VCaP (cell line): ENCODE measurements at regions not wholly inside any gene's neighbourhood (a gene's known extent, or its start where the extent isn't known, plus 50 kb on each side); places are given as distances from the start of the nearest gene placed in this dataset.

ENCODE experiments used
- H3K27ac ChIP-seq: fragments of 450-650 bp; 2 replicates; pipeline ENCODE4 v1.5.1; 2017
- TF ChIP-seq, protein P1 (sequence below): fragments of 450-650 bp; conservative IDR thresholded peaks from 2 replicates; pipeline ENCODE4 v1.5.1; 2017; ENCODE audit warnings: mild to moderate bottlenecking, moderate library complexity

DNA sequence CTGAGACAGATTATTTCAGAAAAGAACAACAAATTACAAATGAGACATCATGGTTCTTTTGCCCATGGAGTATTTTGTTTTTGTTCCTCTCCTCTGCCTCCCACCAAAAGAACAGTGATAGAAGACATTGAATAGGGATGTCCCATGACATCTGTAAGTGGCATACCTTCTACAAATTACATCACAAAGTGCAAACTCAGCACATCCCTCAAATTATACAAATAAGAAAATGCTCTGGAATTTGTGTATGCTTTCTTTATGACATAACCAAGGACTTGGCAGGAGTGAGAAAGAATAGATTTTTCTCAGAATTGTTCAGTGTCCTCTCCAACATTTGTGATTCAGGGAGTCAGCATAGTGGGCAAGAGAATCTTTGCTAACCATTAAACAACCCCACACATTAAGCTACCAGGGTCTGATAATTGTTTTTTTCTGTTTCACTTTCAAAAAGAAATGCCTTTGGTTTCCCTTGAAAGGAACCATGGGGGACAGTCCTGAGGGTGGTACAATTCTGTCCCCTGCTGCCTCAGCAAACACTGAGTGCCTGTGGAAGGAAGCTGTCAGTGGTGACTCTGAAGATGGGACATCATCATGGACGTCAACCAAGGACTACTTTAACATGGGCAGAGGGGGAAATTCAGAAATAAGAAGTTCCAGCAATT is 430.3 kb downstream of the AASDHPPT start:
- TF ChIP-seq, protein P1, sequence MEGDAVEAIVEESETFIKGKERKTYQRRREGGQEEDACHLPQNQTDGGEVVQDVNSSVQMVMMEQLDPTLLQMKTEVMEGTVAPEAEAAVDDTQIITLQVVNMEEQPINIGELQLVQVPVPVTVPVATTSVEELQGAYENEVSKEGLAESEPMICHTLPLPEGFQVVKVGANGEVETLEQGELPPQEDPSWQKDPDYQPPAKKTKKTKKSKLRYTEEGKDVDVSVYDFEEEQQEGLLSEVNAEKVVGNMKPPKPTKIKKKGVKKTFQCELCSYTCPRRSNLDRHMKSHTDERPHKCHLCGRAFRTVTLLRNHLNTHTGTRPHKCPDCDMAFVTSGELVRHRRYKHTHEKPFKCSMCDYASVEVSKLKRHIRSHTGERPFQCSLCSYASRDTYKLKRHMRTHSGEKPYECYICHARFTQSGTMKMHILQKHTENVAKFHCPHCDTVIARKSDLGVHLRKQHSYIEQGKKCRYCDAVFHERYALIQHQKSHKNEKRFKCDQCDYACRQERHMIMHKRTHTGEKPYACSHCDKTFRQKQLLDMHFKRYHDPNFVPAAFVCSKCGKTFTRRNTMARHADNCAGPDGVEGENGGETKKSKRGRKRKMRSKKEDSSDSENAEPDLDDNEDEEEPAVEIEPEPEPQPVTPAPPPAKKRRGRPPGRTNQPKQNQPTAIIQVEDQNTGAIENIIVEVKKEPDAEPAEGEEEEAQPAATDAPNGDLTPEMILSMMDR: no peak
- H3K27ac ChIP-seq: no peak overlapping the region

DNA sequence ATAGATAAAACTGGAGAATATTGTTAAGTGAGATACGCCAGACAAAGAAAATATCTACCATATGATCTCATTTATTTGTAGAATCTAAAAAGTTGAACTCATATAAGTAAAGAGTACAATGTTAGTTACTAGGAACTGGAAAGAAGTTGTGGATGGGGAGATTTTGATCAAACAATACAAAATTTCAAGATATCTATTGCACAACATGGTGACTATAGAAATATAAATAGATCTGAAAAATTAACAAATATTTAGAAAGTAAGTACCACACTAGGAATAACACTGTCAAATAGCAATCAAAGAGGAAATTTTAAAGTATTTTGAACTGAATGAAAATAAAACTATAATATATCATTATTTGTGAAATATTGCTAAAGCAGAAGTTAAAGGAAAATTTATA is 437.2 kb downstream of the AASDHPPT start:
- TF ChIP-seq, protein P1: no peak

DNA sequence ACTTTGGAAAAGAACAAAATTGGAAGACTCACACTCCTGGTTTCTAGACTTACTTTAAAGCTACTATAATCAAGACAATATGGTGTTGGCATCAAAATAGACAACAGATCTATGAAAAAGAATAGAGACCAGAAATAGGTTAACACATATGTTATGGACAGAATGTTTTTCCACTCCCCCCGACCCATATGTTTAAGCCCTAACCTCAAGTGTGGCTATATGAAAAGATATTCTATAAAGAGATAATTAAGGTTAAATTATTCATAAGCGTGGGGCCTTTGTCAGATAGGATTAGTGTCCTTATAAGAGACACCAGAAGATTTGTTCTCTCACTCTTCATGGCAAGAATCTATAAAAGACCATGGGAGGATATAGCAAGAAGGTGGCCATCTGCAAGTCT is 440.0 kb downstream of the AASDHPPT start:
- TF ChIP-seq, protein P1: no peak
- H3K27ac ChIP-seq: no peak overlapping the region

More for the DNA sequence above, 437.2 kb downstream of the AASDHPPT start:
- no peak overlapping the region for H3K27ac ChIP-seq

DNA sequence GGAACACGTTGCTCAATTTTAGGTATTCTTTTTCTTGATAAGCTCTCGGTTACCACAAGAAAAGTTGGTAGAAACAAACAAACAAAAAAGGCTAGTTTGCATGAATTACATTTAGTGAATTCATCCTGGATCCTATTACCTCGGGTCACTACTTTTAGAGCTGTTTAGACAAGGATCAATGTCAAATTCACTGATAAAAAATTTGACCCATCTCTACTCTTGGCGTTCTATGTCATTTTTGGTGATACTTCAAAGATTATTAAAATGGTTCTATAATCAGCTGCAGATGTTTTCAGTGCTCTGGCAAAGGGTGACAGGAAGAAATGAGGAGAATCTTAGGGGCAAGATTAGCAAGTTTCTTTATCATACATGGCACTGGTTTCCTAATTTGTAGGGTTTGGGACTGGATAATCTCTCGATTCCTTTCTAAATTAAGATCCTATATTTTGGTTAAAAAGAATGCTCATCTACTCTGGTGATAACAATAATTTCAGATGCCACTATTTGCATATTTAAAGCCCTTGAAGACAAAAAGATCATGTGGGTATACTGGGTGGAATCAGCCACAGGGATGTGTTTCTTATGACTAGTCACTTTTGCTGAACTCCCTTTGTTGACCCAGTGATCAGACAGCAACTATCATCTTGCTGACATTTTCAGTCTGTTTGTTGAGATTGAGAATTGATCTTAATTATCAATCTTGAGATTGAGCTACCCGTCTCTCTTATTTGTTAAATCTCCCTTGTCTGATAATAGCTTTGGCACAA is 442.9 kb downstream of the AASDHPPT start:
- no peak overlapping the region for H3K27ac ChIP-seq
- TF ChIP-seq, protein P1: no peak

DNA sequence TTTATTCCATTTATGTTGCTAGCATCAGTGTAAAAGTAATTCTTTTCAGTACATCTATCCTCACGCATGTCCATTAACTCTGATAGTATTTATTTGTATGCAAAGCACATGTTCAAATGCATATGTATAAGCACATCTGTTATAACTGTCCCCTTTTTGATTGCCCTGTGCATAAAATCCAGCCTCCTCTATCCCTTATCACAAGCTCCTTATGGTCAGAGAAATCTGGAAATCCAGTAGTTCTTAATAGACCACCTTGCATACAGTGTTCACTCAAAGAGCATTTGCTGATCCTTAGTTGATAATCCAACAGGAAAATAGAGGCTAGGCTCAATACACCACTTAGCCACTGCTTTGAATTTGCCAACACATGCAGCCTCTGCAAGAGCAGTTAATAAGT is 443.5 kb downstream of the AASDHPPT start:
- no peak overlapping the region for H3K27ac ChIP-seq
- TF ChIP-seq, protein P1: no peak

DNA sequence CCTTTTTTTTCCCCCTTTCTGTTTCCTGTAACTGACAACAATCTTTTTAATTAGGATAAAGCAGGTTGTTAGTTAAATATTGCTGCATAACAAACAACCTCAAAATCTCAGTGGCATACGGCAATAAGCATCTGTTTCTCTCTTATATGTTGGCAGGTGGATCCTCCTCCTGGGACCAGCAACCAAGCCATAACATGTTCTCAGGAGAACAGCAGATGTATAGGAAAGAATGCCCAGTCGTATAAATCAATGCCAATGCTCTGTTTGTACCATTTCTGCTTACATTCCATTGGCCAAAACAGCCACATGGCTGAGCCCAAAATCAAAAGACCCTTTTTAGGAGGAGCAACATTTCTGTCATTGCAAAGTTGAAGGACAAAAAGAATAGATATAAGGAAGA is 445.7 kb downstream of the AASDHPPT start:
- H3K27ac ChIP-seq: no peak overlapping the region
- TF ChIP-seq, protein P1: no peak

DNA sequence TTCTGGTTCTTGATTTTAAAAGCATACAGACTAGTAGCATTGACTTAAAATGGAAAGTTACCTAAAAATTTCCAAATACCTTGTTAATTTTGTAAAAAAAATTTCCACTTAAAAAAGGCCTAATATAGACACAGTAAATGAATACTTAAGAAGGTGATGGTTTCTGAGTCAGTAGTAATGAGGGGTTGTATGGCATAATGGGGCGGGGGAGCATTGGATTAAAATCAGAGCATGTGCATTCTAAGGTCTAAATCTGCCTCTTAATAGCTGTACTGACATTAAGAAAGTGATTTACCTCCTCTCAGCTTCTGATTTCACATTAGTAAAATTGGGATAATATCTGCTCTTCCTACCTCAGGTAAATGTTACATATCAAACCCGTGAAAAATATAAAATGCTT is 446.5 kb downstream of the AASDHPPT start:
- TF ChIP-seq, protein P1: no peak
- H3K27ac ChIP-seq: no peak overlapping the region
